ENCODE measurements at regions not wholly inside any gene's neighbourhood (a gene's known extent, or its start where the extent isn't known, plus 50 kb on each side); places are given as distances from the start of the nearest gene placed in this dataset.

DNA sequence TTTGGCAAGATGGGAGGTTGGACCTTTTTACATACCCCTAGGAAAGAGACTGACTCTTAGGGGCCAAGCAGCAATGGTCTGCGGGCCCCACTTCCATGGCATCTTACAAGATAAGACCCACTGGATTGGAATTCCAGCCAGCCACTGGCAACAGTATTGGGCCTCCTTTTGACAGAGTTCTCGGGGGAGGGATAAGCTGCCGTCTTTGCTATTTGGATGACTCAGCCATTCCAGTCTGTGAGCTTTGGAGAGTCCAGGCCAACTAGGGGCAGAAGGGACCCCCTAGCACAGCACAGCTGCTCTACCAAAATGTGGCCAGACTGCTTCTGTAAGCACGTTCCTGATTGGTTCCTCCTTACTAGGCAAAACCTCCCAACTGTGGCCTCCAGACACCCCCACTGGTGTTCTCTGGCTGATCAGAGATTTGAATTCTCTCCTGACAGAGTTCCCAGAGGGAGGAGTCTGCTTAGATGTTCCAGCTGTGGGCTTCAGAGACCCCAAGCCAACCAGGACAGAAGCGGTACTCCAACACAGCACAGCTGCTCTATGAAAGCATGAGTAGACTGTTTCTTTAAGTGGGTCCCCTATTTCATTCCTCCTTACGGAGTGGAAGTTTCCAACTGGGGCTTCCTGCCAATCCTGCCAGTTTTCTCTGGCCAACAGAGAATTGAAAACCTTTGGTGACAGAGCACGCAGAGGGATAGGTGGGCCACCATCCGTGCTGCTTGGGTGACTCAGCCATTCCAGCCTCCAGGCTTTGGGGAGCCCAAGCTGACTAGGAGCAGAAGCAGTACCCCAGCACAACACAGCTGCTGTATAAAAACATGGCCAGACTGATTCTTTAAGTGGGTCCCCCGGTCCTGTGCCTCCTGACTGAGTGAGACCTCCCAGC, 672.1 kb upstream of the RIOK2 start:
- intact Hi-C loops (cut with DNase I), result no loop called here
- H3K27ac ChIP-seq, result no peak overlapping the region
- H3K4me1 ChIP-seq, result no peaks in the 10 kb centered on the region
- no peak overlapping the region for H3K4me3 ChIP-seq
- H3K36me3 ChIP-seq, result no peaks in the 10 kb centered on the region
- DNase-seq (no peak), ATAC-seq (no peak)
- TF ChIP-seq CTCF (IDR thresholded peaks at IDR 0.05), result no peak
- no peaks in the 10 kb centered on the region for H3K27me3 ChIP-seq
- no peaks in the 10 kb centered on the region for H3K9me3 ChIP-seq

GRCh38 chr5:97874491-97874890, 691.4 kb upstream of the RIOK2 start:
- intact Hi-C loops (cut with DNase I), result no loop called here
- DNase-seq (no peak), ATAC-seq (no peak)
- Histone ChIP-seq H3K4me3 (no peak overlapping the region), H3K9me3 (no peaks in the 10 kb centered on the region), H3K27ac (no peak overlapping the region), H3K4me1 (no peaks in the 10 kb centered on the region), H3K36me3 (no peaks in the 10 kb centered on the region), H3K27me3 (no peaks in the 10 kb centered on the region)
- TF ChIP-seq CTCF (IDR thresholded peaks at IDR 0.05), result no peak

GRCh38 chr5:97876272-97876671, 693.2 kb upstream of the RIOK2 start:
- no peak for DNase-seq
- Histone ChIP-seq H3K4me3 (no peak overlapping the region), H3K36me3 (no peaks in the 10 kb centered on the region), H3K9me3 (no peaks in the 10 kb centered on the region), H3K4me1 (no peaks in the 10 kb centered on the region), H3K27me3 (no peaks in the 10 kb centered on the region), H3K27ac (no peak overlapping the region)
- TF ChIP-seq CTCF (IDR thresholded peaks at IDR 0.05), result no peak
- intact Hi-C loops (cut with DNase I), result no loop called here
- ATAC-seq, result no peak

DNA sequence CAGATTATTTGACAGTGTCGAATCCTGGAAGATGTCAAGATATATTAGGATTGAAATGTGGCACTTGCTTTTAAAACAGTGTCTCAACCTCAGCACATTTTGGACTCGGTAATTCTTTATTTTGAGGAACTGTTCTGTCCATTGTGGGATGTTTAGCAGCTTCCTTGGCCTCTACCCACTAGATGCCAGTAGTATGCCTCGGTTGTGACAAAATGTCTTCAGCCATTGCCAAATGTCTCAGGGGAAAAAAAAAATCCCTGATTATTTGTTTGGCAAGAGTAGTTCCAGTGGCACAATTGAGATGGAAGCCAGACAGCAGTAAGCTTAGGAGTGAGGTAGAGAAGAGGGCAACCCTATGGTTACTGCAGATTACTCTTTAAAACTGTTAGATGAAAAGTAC, 694.5 kb upstream of the RIOK2 start:
- intact Hi-C loops (cut with DNase I), result no loop called here
- Histone ChIP-seq H3K9me3 (no peaks in the 10 kb centered on the region), H3K4me1 (no peaks in the 10 kb centered on the region), H3K27me3 (no peaks in the 10 kb centered on the region), H3K4me3 (no peak overlapping the region), H3K27ac (no peak overlapping the region), H3K36me3 (no peaks in the 10 kb centered on the region)
- TF ChIP-seq CTCF (IDR thresholded peaks at IDR 0.05), result no peak
- DNase-seq (no peak), ATAC-seq (no peak)

DNA sequence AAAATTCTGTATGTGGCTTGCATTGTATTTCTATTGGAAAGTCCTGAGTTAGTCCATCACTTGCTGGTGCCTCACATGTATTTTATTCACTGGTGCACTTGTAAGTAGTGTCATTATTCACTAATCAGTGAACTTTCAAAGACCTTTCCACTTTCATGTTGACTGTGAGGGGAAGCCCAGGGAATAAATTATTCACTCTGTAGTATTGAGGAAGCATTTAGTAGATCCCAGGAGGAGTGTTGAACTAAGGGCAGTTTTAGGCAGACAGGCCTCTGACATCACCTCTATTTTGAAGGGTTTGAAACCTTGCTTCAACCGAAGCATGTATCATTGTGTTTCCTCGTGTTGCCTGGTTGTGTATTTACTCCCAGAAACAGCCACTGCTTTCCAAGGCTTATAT, 705.4 kb upstream of the RIOK2 start:
- H3K27me3 ChIP-seq, result no peaks in the 10 kb centered on the region
- ATAC-seq (no peak), DNase-seq (no peak)
- TF ChIP-seq CTCF (IDR thresholded peaks at IDR 0.05), result no peak
- no peaks in the 10 kb centered on the region for H3K9me3 ChIP-seq
- intact Hi-C loops (cut with DNase I), result no loop called here
- H3K36me3 ChIP-seq, result no peaks in the 10 kb centered on the region
- H3K4me3 ChIP-seq, result no peak overlapping the region
- H3K4me1 ChIP-seq, result no peaks in the 10 kb centered on the region
- H3K27ac ChIP-seq, result no peak overlapping the region

Data from upper lobe of right lung (tissue), 1 donor.